Liver (tissue), 3 donors: ENCODE measurements at regions not wholly inside any gene's neighbourhood (a gene's known extent, or its start where the extent isn't known, plus 50 kb on each side); places are given as distances from the start of the nearest gene placed in this dataset.

ENCODE experiments used
- CTCF ChIP-seq: fragments of 150-350 bp; IDR thresholded peaks from 2 replicates; pipeline ENCODE4 v1.5.1; 2017; ENCODE audit warnings: improper control_type of control experiment, low read depth, low read length; ENCODE audit not compliant: missing input control
- REST ChIP-seq: IDR thresholded peaks from 2 replicates; pipeline ENCODE4 v1.6.1; 2016; ENCODE audit warnings: antibody characterized with exemption, mild to moderate bottlenecking
- RXRA ChIP-seq, 2 donors: IDR thresholded peaks; 2 replicates each; pipeline ENCODE4 v1.6.1; 2017 to 2018; ENCODE audit warnings: antibody characterized with exemption in 2 of 2, mild to moderate bottlenecking in 1 of 2
- TAF1 ChIP-seq: conservative IDR thresholded peaks from 2 replicates; pipeline ENCODE4 v1.6.1; 2016; ENCODE audit warnings: antibody characterized with exemption, mild to moderate bottlenecking
- donor health status: healthy.
- donor health status: healthy.

GRCh38 chr14:30153717-30154116 lies 226.1 kb upstream of the PRKD1 start:
- TF ChIP-seq CTCF (no peak), TAF1 (no peak), RXRA (IDR thresholded peaks at IDR 0.05) (no peak), REST (no peak)
